CD8-positive, alpha-beta memory T cell (primary cell): ENCODE measurements at regions not wholly inside any gene's neighbourhood (a gene's known extent, or its start where the extent isn't known, plus 50 kb on each side); places are given as distances from the start of the nearest gene placed in this dataset.
A peak's percentile ranks its signal among the peaks of the same experiment; 100 is the strongest.
"Not testable (repeated sequence)": the region's sequence is repeated elsewhere in the genome, so short reads cannot be mapped to it uniquely, and the experiment has no call there.

Experiments
- CTCF ChIA-PET: fragments of 350-600 bp; sonication (Branson Sonifier 250); formaldehyde crosslinking; loops from one replicate; lab custom pipeline; 2021; ENCODE audit warnings: antibody characterized with exemption; lab: Charles Lee
- POLR2A ChIA-PET: fragments of 350-600 bp; sonication (Branson Sonifier 250); formaldehyde crosslinking; loops from one replicate; lab custom pipeline; 2021; ENCODE audit warnings: antibody characterized with exemption; lab: Charles Lee
- DNase-seq, 5 donors: peaks; one replicate each; pipeline versions ENCODE4 v3.0.0 to v3.0.0-alpha.2; 2020 to 2022; ENCODE audit warnings: mixed read lengths in 1 of 5
- H3K27ac ChIP-seq: one replicate; pipeline ENCODE4 v1.7.0; 2013; ENCODE audit warnings: low read depth, mild to moderate bottlenecking, low read length, moderate library complexity
- H3K27me3 ChIP-seq: 2 replicates; pipeline ENCODE4 v1.7.0; 2013; ENCODE audit warnings: low read length, mild to moderate bottlenecking; ENCODE audit not compliant: insufficient read depth, poor library complexity, severe bottlenecking
- H3K36me3 ChIP-seq: 2 replicates; pipeline ENCODE4 v1.7.0; 2013; ENCODE audit warnings: mild to moderate bottlenecking, low read length, moderate library complexity; ENCODE audit not compliant: insufficient read depth
- H3K4me1 ChIP-seq: 2 replicates; pipeline ENCODE4 v1.7.0; 2013; ENCODE audit warnings: mild to moderate bottlenecking, low read length, moderate library complexity; ENCODE audit not compliant: insufficient read depth
- H3K4me3 ChIP-seq: 2 replicates; pipeline ENCODE4 v1.7.0; 2013; ENCODE audit warnings: mild to moderate bottlenecking, low read length
- H3K9me3 ChIP-seq: 2 replicates; pipeline ENCODE4 v1.7.0; 2013; ENCODE audit warnings: mild to moderate bottlenecking, low read length
- H3K27ac Mint-ChIP-seq, 8 donors: one replicate each; pipeline ENCODE4 v1.8.0; 2020 to 2021; ENCODE audit warnings: mixed read lengths in 8 of 8, mild to moderate bottlenecking in 6 of 8, inconsistent platforms in 3 of 8, moderate library complexity in 3 of 8
- H3K27me3 Mint-ChIP-seq, 2 donors: one replicate each; pipeline ENCODE4 v1.8.0; 2020 to 2021; ENCODE audit warnings: mixed read lengths in 2 of 2, mild to moderate bottlenecking in 1 of 2, moderate library complexity in 1 of 2
- H3K36me3 Mint-ChIP-seq, 3 donors: one replicate each; pipeline ENCODE4 v1.8.0; 2020 to 2021; ENCODE audit warnings: mixed read lengths in 3 of 3, inconsistent platforms in 1 of 3, mild to moderate bottlenecking in 1 of 3
- H3K4me1 Mint-ChIP-seq, 3 donors: one replicate each; pipeline ENCODE4 v1.8.0; 2020 to 2021; ENCODE audit warnings: mixed read lengths in 3 of 3, inconsistent platforms in 1 of 3, mild to moderate bottlenecking in 1 of 3
- H3K4me3 Mint-ChIP-seq, 7 donors: one replicate each; pipeline ENCODE4 v1.8.0; 2020 to 2021; ENCODE audit warnings: mixed read lengths in 7 of 7, mild to moderate bottlenecking in 6 of 7, moderate library complexity in 4 of 7, inconsistent platforms in 2 of 7
- H3K9me3 Mint-ChIP-seq, 5 donors: one replicate each; pipeline ENCODE4 v1.8.0; 2020 to 2022; ENCODE audit warnings: mixed read lengths in 5 of 5, mild to moderate bottlenecking in 3 of 5, moderate library complexity in 2 of 5, inconsistent platforms in 1 of 5

DNA sequence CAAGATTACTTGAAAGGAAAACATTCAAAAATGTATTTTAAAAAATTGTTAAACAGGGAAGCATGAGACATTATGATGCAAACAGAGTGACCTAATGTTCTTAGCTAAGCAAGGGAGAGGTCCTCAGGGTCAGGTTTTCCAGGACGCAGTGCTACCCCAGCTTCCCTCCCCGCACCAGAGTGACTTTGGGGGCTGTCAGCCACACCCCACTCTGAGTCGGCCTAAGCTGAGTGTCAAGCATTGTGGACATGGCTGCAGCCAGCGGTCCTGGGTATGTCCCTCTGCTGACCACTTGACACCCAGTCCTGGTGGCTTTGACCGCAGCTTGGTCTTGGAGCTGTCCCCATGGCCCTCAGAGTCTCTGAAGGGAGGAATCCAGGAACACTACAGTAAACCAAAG lies 54.9 kb upstream of the CD93 start:
- Histone ChIP-seq H3K4me3 (no peak overlapping the region), H3K4me1 (no peaks in the 10 kb centered on the region)
- DNase-seq, result no peak

DNA sequence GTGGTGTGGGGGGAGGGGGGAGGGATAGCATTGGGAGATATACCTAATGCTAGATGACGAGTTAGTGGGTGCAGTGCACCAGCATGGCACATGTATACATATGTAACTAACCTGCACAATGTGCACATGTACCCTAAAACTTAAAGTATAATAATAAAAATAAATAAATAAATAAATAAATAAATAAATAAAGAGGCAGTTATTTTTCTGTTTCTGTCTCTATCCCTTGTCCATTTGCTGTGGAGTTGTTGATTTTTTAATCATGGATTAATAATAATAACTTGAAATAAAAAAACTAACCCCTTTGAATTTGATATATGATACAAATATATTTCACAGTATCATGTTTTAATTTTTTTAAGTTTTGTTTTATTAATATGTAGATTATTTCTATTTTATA lies 53.9 kb upstream of the CD93 start:
- H3K36me3 Mint-ChIP-seq, H3K9me3 Mint-ChIP-seq, H3K27ac ChIP-seq, POLR2A ChIA-PET, H3K4me3 ChIP-seq, H3K4me3 Mint-ChIP-seq, H3K9me3 ChIP-seq, DNase-seq, H3K36me3 ChIP-seq, H3K4me1 ChIP-seq, H3K27me3 Mint-ChIP-seq, H3K27me3 ChIP-seq, H3K27ac Mint-ChIP-seq, CTCF ChIA-PET: not testable (repeated sequence)
- H3K4me1 Mint-ChIP-seq, result peaks cover 8 to 20% (median 13%) of the 10 kb centered on the region in 3 donors

More for the DNA sequence above, 54.9 kb upstream of the CD93 start:
- Mint-ChIP-seq H3K27ac (no peak overlapping the region), H3K36me3 (no peaks in the 10 kb centered on the region), H3K9me3 (no peaks in the 10 kb centered on the region), H3K4me1 (peaks cover 8 to 20% (median 13%) of the 10 kb centered on the region in 3 donors), H3K4me3 (no peak overlapping the region), H3K27me3 (peaks cover 3% of the 10 kb centered on the region in 2 donors)
- H3K9me3 ChIP-seq, result no peaks in the 10 kb centered on the region
- no peak overlapping the region for H3K27ac ChIP-seq
- CTCF ChIA-PET, result no interaction called here
- no peaks in the 10 kb centered on the region for H3K27me3 ChIP-seq
- H3K36me3 ChIP-seq, result no peaks in the 10 kb centered on the region
- POLR2A ChIA-PET, result no interaction called here

DNA sequence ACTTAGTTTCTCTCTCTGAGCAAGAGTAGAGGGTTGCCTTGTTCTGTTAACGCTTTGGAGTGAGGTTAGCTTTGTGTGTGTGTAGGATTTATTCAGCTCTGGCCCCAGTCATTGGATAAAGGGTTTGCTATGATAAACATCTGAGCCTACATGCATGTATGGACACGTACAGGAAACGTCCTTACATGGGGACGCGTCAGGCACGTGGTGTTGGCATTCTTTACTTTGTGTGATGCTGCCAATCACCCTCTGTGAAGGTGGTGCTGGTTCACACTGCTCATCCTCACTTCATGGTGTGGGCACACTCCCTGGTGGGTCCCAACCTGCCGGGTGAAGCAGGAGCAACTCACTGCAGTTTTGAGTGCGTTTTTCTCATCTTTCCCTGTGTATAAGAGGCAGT lies 53.4 kb upstream of the CD93 start:
- Histone ChIP-seq H3K36me3 (no peaks in the 10 kb centered on the region), H3K4me1 (no peaks in the 10 kb centered on the region), H3K4me3 (no peak overlapping the region), H3K27me3 (no peaks in the 10 kb centered on the region), H3K9me3 (no peaks in the 10 kb centered on the region), H3K27ac (no peak overlapping the region)
- DNase-seq, result no peak
- H3K9me3 Mint-ChIP-seq, result no peaks in the 10 kb centered on the region
- CTCF ChIA-PET, result no interaction called here
- H3K4me3 Mint-ChIP-seq, result no peak overlapping the region
- H3K27ac Mint-ChIP-seq, result no peak overlapping the region
- no peaks in the 10 kb centered on the region for H3K36me3 Mint-ChIP-seq
- POLR2A ChIA-PET, result no interaction called here
- peaks cover 0 to 3% of the 10 kb centered on the region in 2 donors for H3K27me3 Mint-ChIP-seq
- H3K4me1 Mint-ChIP-seq, result peaks cover 8 to 20% (median 13%) of the 10 kb centered on the region in 3 donors

DNA sequence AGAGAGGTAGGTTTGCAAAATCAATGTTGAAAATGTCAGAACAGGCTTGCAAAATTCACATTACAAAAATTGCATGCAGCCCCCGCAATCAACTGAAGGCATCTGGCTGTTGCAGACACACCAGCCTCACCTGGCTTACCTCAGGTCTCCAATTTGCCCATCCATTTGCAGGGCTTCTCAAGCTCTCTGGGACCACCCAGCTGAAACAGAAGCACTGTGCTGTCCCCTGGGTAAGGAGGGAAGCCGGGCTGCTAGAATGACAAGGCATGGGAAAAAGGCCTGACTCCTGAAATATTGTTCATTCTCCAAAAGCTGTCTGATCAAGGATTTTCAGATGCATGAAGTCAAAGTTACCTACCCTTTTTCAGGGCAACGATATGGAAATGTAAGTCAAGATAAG lies 52.6 kb upstream of the CD93 start:
- CTCF ChIA-PET, result no interaction called here
- no peak for DNase-seq
- Histone ChIP-seq H3K27me3 (no peaks in the 10 kb centered on the region), H3K4me3 (no peak overlapping the region), H3K36me3 (no peaks in the 10 kb centered on the region), H3K4me1 (no peaks in the 10 kb centered on the region), H3K27ac (no peak overlapping the region), H3K9me3 (no peaks in the 10 kb centered on the region)
- peaks cover 2 to 3% of the 10 kb centered on the region in 2 donors for H3K27me3 Mint-ChIP-seq
- H3K9me3 Mint-ChIP-seq, result no peaks in the 10 kb centered on the region
- H3K36me3 Mint-ChIP-seq, result no peaks in the 10 kb centered on the region
- no peak overlapping the region for H3K27ac Mint-ChIP-seq
- H3K4me3 Mint-ChIP-seq, result no peak overlapping the region
- POLR2A ChIA-PET, result no interaction called here
- H3K4me1 Mint-ChIP-seq, result peaks cover 8 to 20% (median 13%) of the 10 kb centered on the region in 3 donors

DNA sequence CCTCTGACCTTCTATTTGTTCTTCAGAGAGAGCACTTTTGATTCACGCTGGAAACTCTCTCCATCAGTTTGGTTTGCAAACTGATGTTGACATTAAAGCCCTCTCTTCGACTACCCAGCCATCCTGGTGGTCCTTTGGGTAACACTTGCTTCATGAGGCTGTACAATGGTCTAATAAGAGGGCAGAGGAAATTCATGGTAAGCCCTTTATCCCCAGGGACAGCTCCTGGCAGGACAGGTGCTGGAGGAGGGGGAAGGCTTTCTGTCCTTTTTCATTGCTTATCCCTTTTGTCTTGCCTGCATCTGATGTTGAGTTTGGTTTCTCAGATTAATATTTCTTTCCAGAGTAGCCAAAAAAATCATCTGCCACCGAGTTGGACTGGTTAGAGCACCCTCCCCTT lies 52.1 kb upstream of the CD93 start:
- no peaks in the 10 kb centered on the region for H3K9me3 Mint-ChIP-seq
- Histone ChIP-seq H3K4me1 (no peaks in the 10 kb centered on the region), H3K36me3 (no peaks in the 10 kb centered on the region), H3K4me3 (no peak overlapping the region), H3K9me3 (no peaks in the 10 kb centered on the region), H3K27ac (peak overlapping the region; percentile 48), H3K27me3 (no peaks in the 10 kb centered on the region)
- ChIA-PET CTCF (no interaction called here), POLR2A (no interaction called here)
- peaks cover 3% of the 10 kb centered on the region in 2 donors for H3K27me3 Mint-ChIP-seq
- no peaks in the 10 kb centered on the region for H3K36me3 Mint-ChIP-seq
- peaks cover 8 to 18% (median 13%) of the 10 kb centered on the region in 3 donors for H3K4me1 Mint-ChIP-seq
- H3K4me3 Mint-ChIP-seq, result no peak overlapping the region
- no peak for DNase-seq
- H3K27ac Mint-ChIP-seq, result no peak overlapping the region

DNA sequence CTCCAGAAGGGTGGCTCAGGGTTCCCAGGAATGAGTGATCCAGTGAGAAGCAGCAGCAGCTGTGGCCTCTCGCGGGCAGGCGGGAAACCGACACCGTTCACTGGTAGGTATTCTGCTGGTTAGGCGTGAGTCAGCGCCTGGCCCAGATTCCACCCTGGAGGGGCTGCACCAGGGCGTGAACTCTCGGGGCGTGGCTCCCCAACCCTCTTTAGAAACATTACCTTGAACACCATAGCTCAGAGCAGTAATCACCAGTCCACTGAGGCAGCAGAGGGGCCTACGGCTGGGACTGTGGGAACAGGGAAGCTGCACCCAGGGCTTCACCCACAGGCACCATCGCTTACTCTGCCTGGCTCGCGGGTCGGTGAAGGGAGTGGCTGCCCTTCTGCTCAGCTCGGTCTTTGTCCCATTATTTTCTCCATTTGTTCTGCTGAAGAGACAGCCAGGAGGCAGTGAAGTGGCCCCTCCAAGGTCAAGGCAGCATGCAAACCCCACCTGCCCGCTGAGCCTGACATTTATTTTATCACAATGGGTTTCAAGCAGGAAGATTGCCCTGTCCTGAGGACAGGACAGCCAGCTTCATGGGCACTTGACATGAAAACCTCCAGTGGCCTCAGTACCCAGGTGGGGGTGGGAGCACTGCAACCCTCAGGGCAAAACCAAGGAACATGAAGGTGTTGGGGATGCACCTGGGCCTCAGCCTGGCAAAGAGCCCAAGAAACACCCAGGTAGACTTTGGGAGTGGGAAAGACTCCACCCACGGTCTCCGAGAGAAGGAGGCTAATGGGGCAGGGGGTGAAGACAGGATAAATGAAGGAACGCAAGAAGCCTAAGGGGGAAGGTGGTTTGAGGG lies 51.0 kb upstream of the CD93 start:
- no peak overlapping the region for H3K4me3 Mint-ChIP-seq
- Histone ChIP-seq H3K27me3 (no peaks in the 10 kb centered on the region), H3K9me3 (no peaks in the 10 kb centered on the region), H3K27ac (peak overlapping the region; percentile 48), H3K36me3 (no peaks in the 10 kb centered on the region), H3K4me3 (no peak overlapping the region), H3K4me1 (no peaks in the 10 kb centered on the region)
- DNase-seq, result no peak
- ChIA-PET CTCF (no interaction called here), POLR2A (no interaction called here)
- H3K27me3 Mint-ChIP-seq, result peaks cover 3% of the 10 kb centered on the region in 2 donors
- H3K27ac Mint-ChIP-seq, result no peak overlapping the region
- no peaks in the 10 kb centered on the region for H3K36me3 Mint-ChIP-seq
- no peaks in the 10 kb centered on the region for H3K9me3 Mint-ChIP-seq
- H3K4me1 Mint-ChIP-seq, result peaks cover 1 to 7% (median 2%) of the 10 kb centered on the region in 3 donors

DNA sequence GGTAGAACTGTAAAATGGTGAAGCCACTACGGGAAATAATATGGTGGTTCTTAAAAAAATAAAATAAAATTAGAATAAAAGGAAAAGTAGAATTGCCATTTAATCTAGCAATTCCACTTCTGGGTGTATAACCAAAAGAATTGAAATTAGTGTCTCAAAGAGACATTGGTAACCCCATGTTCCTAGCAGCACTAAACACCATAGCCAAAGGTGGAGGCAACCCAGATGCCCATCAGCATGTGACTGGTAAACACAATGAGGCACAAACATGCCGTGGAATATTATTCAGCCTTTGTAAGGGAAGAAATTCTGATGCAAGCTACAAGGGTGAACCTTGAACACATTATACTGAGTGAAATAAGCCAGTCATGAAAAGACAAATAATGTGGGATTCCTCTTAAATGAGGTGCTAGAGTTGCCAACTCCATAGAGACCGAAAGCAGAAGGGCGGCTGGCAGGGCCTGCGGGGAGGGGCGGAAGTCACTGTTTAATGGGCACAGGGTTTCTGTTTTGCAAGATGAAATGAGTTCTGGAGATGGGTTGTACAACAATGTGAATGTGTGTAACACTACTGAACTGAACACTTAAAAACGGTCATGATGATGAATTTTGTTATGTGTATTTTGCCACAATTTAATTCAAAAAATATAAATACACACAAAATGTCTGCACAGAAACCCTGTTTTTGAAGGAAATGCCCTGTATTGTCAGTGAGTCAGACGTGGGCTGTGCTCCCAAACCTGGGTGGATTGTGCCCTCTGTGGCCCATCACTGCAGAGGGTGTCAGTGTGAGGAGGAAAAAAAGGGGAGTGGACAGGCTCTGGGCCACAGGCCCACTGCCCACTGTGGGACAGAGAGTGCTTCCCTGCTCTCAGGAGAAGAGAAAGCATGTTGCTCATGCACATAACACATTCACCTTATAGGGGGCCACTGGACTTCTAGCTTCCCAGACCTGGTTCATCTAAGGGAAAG lies 49.6 kb upstream of the CD93 start:
- Mint-ChIP-seq H3K27me3 (peaks cover 0 to 3% of the 10 kb centered on the region in 2 donors), H3K9me3 (no peaks in the 10 kb centered on the region), H3K4me3 (no peak overlapping the region), H3K27ac (no peak overlapping the region), H3K4me1 (no peaks in the 10 kb centered on the region), H3K36me3 (no peaks in the 10 kb centered on the region)
- ChIA-PET CTCF (no interaction called here), POLR2A (no interaction called here)
- H3K27ac ChIP-seq, result peak overlapping the region; percentile 48
- H3K4me1 ChIP-seq, result no peaks in the 10 kb centered on the region
- H3K4me3 ChIP-seq, result no peak overlapping the region
- no peak for DNase-seq
- no peaks in the 10 kb centered on the region for H3K36me3 ChIP-seq
- H3K27me3 ChIP-seq, result no peaks in the 10 kb centered on the region
- H3K9me3 ChIP-seq, result no peaks in the 10 kb centered on the region
